GM20000 (cell line): ENCODE measurements at regions not wholly inside any gene's neighbourhood (a gene's known extent, or its start where the extent isn't known, plus 50 kb on each side); places are given as distances from the start of the nearest gene placed in this dataset.
"Not testable (repeated sequence)": the region's sequence is repeated elsewhere in the genome, so short reads cannot be mapped to it uniquely, and the experiment has no call there.

Source experiments
- DNase-seq: peaks from one replicate; pipeline ENCODE4 v3.0.0; 2012; ENCODE audit warnings: low spot score
- CTCF ChIP-seq: IDR thresholded peaks from 2 replicates; pipeline ENCODE4 v1.5.1; 2012; ENCODE audit warnings: mild to moderate bottlenecking, control low read depth; ENCODE audit errors: extremely low read depth, missing control alignments

GRCh38 chr5:32942225-32942989 lies 231.3 kb downstream of the NPR3 start:
- TF ChIP-seq CTCF, result peak; percentile 37
- peak; percentile 22 for DNase-seq

- TF ChIP-seq CTCF, result no peak
- no peak for DNase-seq
Observed at GRCh38 chr5:32949286-32949970, 238.3 kb downstream of the NPR3 start.

GRCh38 chr5:32951003-32951402 lies 239.9 kb downstream of the NPR3 start:
- TF ChIP-seq CTCF, result no peak
- no peak for DNase-seq

- TF ChIP-seq CTCF, result no peak
- no peak for DNase-seq
Observed at GRCh38 chr5:32951878-32952277, 240.8 kb downstream of the NPR3 start.

GRCh38 chr5:32952421-32952820 lies 241.3 kb downstream of the NPR3 start:
- not testable (repeated sequence) for DNase-seq

- no peak for DNase-seq
- TF ChIP-seq CTCF, result no peak
Observed at GRCh38 chr5:32953694-32954093, 242.6 kb downstream of the NPR3 start.

- no peak for TF ChIP-seq CTCF
- DNase-seq, result no peak
Observed at GRCh38 chr5:32955814-32956213, 244.7 kb downstream of the NPR3 start.
